ENCODE measurements at regions not wholly inside any gene's neighbourhood (a gene's known extent, or its start where the extent isn't known, plus 50 kb on each side); places are given as distances from the start of the nearest gene placed in this dataset.

GRCh38 chr5:13994621-13995253 lies 50.2 kb upstream of the DNAH5 start:
- no peak overlapping the region for H3K4me3 ChIP-seq (ENCODE audit: low read depth, low read length)
- H3K4me1 ChIP-seq (ENCODE audit: control insufficient read depth, insufficient read depth, low read length): no peaks in the 10 kb centered on the region
- peaks cover 12% of the 10 kb centered on the region for H3K9me3 ChIP-seq (ENCODE audit: control insufficient read depth, insufficient read depth, low read depth, low read length)
- H3K36me3 ChIP-seq (ENCODE audit: control insufficient read depth, insufficient read depth, low read length): no peaks in the 10 kb centered on the region
- H3K27ac ChIP-seq (ENCODE audit: low read depth, low read length): no peak overlapping the region
- no peak overlapping the region for H3K9ac ChIP-seq (ENCODE audit: low read length)
- no peaks in the 10 kb centered on the region for H3K27me3 ChIP-seq (ENCODE audit: control insufficient read depth, insufficient read depth, low read length)

All from HUES6 (cell line).